CD4-positive, alpha-beta T cell treated with Interferon alpha-2 for 1 hour (primary cell): ENCODE measurements at regions not wholly inside any gene's neighbourhood (a gene's known extent, or its start where the extent isn't known, plus 50 kb on each side); places are given as distances from the start of the nearest gene placed in this dataset.
A peak's percentile ranks its signal among the peaks of the same experiment; 100 is the strongest.

Source experiments
- DNase-seq, 2 donors: peaks; one replicate each; pipeline ENCODE4 v3.0.0-alpha.2; 2020 to 2022

DNA sequence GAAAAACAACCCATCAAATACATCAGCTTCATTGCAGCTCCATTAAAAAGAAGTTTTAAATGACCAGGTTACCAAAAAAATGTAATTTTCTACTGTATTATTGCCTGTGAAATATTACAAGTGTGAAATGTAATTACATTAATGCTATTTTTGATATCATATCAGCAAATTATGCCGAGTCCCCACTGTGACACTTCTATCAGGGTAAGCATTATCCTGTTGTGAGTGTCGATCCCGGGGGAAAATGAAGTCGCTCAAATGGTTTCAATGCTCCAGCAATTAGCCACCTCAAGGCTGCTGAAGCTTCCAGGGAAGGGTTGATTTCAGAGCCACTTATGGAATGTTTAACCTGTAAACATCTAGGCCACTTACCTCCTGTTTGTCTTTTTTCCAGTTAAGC, 70.4 kb downstream of the RCN1 start:
- no peak for DNase-seq

GRCh38 chr11:32162351-32162750, 71.5 kb downstream of the RCN1 start:
- no peak for DNase-seq

DNA sequence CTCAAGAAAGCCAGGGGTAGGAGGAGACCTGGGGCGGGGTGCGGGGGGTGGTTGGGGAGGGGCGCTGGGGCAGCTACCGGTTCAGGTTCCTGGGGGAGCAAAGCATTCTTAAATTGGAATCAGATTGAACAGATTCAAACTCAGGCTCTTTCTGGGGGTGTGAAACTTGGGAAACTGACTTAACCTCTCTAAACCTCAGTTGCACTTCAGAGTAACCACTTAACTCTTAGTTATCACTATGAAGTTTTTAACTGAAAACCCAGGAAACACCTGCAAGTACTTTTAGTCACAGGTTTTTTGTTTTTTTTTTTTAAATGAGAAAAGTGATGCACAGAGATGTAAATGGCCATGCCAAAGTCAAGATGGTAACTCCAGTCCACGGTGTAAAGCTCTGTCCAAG, 72.0 kb downstream of the RCN1 start:
- no peak for DNase-seq

DNA sequence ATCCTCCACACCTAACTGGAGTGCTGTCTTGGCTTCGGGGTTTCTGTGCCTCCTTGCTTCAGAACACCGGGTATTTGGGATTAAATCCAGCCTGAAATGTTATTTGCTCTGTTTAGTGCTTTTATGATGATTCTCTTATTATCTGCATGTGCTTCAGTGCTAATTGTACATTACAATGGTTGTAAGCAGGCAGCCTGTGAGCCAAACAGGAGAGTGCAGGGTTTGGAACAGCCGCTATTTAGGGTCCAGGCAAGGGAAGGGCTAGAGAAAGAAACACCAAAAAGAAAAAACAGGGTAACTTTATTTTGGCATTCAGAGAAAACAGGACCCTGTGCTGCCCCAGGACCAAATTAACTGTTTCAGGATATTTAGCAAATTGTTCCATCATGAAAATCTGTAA, 72.7 kb downstream of the RCN1 start:
- DNase-seq, result no peak

- DNase-seq, result no peak
Measured at GRCh38 chr11:32164836-32165235, 74.0 kb downstream of the RCN1 start.

- no peak for DNase-seq
Measured at GRCh38 chr11:32168924-32169323, 78.0 kb downstream of the RCN1 start.

DNA sequence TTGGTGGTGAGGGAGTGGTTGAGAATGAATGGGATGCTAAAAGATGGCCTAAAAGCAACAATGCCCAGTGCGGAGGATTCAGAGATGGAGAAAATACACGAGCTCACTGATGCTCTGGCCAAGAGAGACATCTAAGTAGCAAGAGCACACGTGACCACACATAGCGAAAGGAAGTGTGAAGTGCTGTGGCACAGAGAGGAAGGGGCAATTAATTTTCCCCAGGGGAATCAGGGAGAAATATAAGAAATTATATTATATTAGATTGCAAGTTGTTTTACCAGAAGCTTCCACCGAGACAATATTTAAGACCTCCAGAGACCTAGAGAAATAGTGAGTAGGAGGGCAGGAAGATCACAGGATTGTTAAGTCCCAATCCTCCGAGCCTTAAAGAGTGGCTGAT, 80.6 kb downstream of the RCN1 start:
- DNase-seq, result no peak

GRCh38 chr11:32172041-32172847, 81.4 kb downstream of the RCN1 start:
- DNase-seq, result no peak

- DNase-seq, result peak in 1 of 2 donors; percentile 16
Measured at GRCh38 chr11:32172848-32173834, 82.3 kb downstream of the RCN1 start.

DNA sequence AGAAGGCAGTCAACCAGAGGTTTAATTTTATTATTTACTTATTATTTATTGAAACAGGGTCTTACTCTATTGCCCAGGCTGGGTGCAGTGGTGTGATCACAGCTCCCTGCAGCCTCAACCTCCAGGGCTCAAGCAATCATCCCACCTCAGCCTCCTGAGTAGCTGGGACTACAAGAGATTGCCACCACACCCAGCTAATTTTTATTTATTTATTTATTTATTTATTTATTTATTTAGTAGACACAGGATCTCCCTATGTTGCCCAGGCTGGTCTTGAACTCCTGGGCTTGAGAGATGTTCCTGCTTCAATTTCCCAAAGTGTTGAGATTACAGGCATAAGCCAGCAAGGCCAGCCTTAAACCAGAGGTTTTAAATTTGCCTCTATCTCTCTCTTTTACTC, 83.1 kb downstream of the RCN1 start:
- DNase-seq, result no peak

GRCh38 chr11:32176223-32176934, 85.5 kb downstream of the RCN1 start:
- DNase-seq, result peak; percentile 72 to 83

DNA sequence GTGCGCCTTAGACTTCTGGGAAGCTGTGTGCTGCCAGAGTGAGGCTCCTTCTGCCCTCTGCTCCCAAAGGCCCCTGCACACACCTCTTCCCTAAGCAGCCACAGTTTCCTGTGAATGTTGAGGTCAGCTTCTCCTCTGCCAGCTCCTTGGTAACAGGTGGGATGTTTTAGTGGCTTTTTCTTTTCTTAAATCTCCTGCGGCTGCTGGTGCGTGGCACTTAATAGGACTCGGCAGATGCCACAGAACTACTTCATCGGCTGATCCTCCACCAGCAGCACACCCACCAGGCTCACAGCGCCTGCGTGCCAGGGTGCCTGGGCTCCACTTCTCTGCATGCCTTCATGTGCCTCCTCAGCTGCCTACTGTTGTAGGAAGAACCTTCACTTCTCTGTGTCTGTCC, 87.8 kb downstream of the RCN1 start:
- no peak for DNase-seq

DNA sequence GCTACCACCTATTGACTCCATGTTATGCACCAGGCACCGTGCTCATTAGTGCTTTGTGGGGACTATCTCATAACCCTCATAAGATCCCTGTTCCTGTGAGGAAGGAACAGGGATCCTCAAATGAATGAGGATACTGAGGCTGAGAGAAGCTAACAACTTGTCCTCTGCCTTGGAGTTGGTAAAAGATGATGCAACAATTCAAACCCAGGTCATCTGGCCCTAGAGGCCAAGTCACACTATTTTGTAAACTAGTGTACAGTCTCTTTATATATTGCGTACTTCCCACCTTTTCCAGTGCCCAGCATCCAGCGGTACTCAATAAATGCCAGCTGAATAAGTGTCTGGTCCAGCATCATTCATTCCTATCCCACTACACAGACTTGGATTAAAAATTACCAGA, 92.6 kb downstream of the RCN1 start:
- DNase-seq, result no peak

- no peak for DNase-seq
Measured at GRCh38 chr11:32184041-32184722, 93.3 kb downstream of the RCN1 start.

- no peak for DNase-seq
Measured at GRCh38 chr11:32184723-32185376, 94.0 kb downstream of the RCN1 start.

DNA sequence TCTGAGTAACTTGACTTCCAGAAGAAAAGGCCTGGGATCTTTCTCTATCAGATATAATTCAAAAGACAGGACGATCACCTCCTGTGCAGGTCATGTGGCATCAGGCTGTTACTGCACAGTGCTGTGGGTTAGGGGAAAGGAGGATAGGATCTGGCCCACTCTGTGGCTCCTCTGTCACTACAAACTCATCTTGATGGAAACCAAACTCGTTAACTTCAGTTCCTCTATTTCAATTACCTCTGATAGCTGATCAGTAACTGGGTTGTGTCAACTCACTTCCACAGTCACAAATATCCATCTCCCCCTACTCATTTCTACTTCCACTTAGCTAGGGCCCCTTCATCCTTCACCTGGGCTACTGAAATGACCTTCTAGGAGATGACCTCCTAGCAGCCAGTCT, 95.2 kb downstream of the RCN1 start:
- no peak for DNase-seq

GRCh38 chr11:32187111-32187510, 96.2 kb downstream of the RCN1 start:
- no peak for DNase-seq

- DNase-seq, result no peak
Measured at GRCh38 chr11:32188785-32189184, 97.9 kb downstream of the RCN1 start.

DNA sequence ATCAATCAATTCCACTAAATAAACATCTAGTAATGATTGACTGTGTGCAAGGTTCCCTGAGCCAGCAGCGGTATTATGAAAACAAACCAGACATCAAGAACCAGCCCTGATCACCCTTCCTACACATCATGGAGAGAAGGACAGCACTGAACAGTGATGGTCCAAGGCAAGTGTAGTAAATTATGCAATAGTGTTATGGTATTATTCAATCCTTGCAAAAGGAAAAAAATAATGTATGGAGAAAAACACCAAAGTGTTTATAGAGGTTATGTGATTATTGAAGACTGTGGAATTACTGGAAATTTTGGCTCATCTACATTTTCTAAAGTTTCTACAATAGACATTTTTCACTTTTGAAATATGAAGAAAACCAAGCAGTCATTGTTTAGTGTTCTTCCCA, 105.3 kb downstream of the RCN1 start:
- DNase-seq, result no peak

DNA sequence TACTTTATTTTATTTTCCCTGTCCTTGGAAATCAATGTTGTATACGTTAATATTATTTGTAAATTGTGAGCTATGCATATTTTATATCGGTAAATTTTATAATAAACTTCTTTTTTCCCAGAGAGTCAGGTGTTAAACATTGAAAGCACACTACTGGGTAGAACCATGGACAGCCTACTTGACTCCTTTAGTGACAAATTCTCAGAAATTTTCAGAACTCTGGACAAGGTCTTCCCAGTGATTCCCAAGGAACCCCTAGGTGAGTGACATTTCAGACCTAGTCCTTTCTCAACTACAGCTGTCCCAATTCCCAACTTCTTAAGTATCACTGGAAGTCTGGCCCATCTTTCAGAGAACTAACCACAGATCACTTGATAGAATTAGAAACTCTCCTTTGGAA, 107.2 kb downstream of the RCN1 start:
- DNase-seq, result no peak

DNA sequence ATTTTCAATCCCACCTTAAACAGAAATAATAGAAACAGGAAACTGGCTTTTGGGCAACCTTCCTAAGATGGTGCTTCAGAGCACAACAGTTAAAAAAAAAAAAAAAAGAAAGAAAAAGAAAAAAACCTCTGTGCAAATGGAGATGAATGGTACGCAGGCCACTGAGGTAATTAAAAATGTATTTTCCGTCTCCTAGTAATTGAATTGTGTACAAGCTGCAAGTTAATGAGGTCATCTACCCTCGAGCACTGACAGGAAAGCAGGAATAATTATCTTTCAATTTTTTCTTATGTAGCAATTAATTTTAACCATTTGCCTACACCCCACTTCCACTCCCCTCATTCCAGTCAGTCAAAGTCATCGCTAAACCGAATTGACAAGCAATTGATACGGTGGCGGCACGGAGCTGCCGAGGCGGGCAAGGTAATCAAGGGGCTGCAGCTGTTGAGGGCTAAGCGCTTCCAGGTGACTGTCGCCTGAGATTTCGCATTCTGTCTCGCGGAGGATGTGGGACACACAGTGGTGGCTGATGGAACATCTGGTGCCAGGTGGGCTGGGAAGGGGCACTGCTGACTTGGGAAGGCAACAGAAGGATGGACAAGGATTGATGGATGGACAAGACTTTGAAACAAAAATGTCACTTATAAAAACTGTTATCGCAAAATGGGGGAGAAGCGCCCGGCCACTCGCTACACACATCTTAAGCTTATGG, 109.4 kb downstream of the RCN1 start:
- no peak for DNase-seq
